SK-N-SH treated with all-trans-retinoic acid at 6 μM for 48 hours (cell line): ENCODE measurements at regions not wholly inside any gene's neighbourhood (a gene's known extent, or its start where the extent isn't known, plus 50 kb on each side); places are given as distances from the start of the nearest gene placed in this dataset.

Experiments
- ATAC-seq: fragments of 200-7000 bp; cut with Tn5 transposase; 3 replicates; pipeline ENCODE4 v1.9.1; 2020; ENCODE audit warnings: mild to moderate bottlenecking, moderate library complexity
- ARNTL ChIP-seq: fragments of 450-650 bp; formaldehyde crosslinking; IDR thresholded peaks from 2 replicates; pipeline ENCODE4 v1.5.0; 2020; ENCODE audit warnings: low read depth, mild to moderate bottlenecking, moderate library complexity, borderline replicate concordance
- BACH2 ChIP-seq: fragments of 250-450 bp; sonication (Bioruptor Pico); IDR thresholded peaks from 2 replicates; pipeline ENCODE4 v1.9.0; 2021; ENCODE audit warnings: mild to moderate bottlenecking, borderline replicate concordance
- CREB5 ChIP-seq: fragments of 250-450 bp; sonication (Bioruptor Pico); IDR thresholded peaks from 2 replicates; pipeline ENCODE4 v1.5.1; 2020; ENCODE audit warnings: low read depth, mild to moderate bottlenecking, moderate library complexity
- CSDC2 ChIP-seq: fragments of 250-450 bp; sonication (Bioruptor Pico); IDR thresholded peaks from 2 replicates; pipeline ENCODE4 v1.5.0; 2020; ENCODE audit warnings: mild to moderate bottlenecking, moderate library complexity
- CSRNP3 ChIP-seq: fragments of 250-450 bp; sonication (Bioruptor Pico); IDR thresholded peaks from 2 replicates; pipeline ENCODE4 v1.5.1; 2021; ENCODE audit warnings: mild to moderate bottlenecking, moderate library complexity
- ESRRG ChIP-seq: fragments of 250-450 bp; sonication (Bioruptor Pico); IDR thresholded peaks from 2 replicates; pipeline ENCODE4 v1.6.1; 2021; ENCODE audit warnings: mild to moderate bottlenecking
- GLIS3 ChIP-seq: fragments of 250-450 bp; sonication (Bioruptor Pico); IDR thresholded peaks from 2 replicates; pipeline ENCODE4 v1.5.0; 2020; ENCODE audit warnings: mild to moderate bottlenecking, moderate library complexity
- ISL1 ChIP-seq: fragments of 250-450 bp; sonication (Bioruptor Pico); IDR thresholded peaks from 2 replicates; pipeline ENCODE4 v2.1.2; 2022; ENCODE audit warnings: mild to moderate bottlenecking, moderate library complexity
- OSR1 ChIP-seq: fragments of 250-450 bp; sonication (Bioruptor Pico); IDR thresholded peaks from 2 replicates; pipeline ENCODE4 v1.8.0; 2022; ENCODE audit warnings: moderate library complexity, mild to moderate bottlenecking, inconsistent platforms
- PATZ1 ChIP-seq: fragments of 250-450 bp; sonication (Bioruptor Pico); IDR thresholded peaks from 2 replicates; pipeline ENCODE4 v1.8.0; 2020; ENCODE audit warnings: mild to moderate bottlenecking, moderate library complexity, borderline replicate concordance
- POU6F1 ChIP-seq: fragments of 250-450 bp; sonication (Bioruptor Pico); IDR thresholded peaks from 2 replicates; pipeline ENCODE4 v1.8.0; 2021; ENCODE audit warnings: low read depth, mild to moderate bottlenecking, moderate library complexity, borderline replicate concordance
- RARB ChIP-seq: fragments of 250-450 bp; sonication (Bioruptor Pico); IDR thresholded peaks from 2 replicates; pipeline ENCODE4 v1.8.0; 2021; ENCODE audit warnings: mild to moderate bottlenecking, moderate library complexity
- SNAI2 ChIP-seq: fragments of 250-450 bp; sonication (Bioruptor Pico); IDR thresholded peaks from 2 replicates; pipeline ENCODE4 v1.5.0; 2020; ENCODE audit warnings: mild to moderate bottlenecking, moderate library complexity
- TCF4 ChIP-seq: fragments of 250-450 bp; sonication (Bioruptor Pico); IDR thresholded peaks from 2 replicates; pipeline ENCODE4 v1.8.0; 2021; ENCODE audit warnings: mild to moderate bottlenecking, moderate library complexity, borderline replicate concordance
- TOX ChIP-seq: fragments of 250-450 bp; sonication (Bioruptor Pico); IDR thresholded peaks from 2 replicates; pipeline ENCODE4 v1.8.0; 2021; ENCODE audit warnings: mild to moderate bottlenecking, moderate library complexity, borderline replicate concordance
- TSHZ2 ChIP-seq: fragments of 250-450 bp; sonication (Bioruptor Pico); IDR thresholded peaks from 2 replicates; pipeline ENCODE4 v1.5.0; 2020; ENCODE audit warnings: mild to moderate bottlenecking, moderate library complexity
- ZC3H10 ChIP-seq: fragments of 250-450 bp; sonication (Bioruptor Pico); IDR thresholded peaks from 2 replicates; pipeline ENCODE4 v1.5.1; 2021; ENCODE audit warnings: mild to moderate bottlenecking, moderate library complexity
- ZFP3 ChIP-seq: fragments of 250-450 bp; sonication (Bioruptor Pico); IDR thresholded peaks from 2 replicates; pipeline ENCODE4 v1.5.0; 2020; ENCODE audit warnings: mild to moderate bottlenecking, moderate library complexity
- ZFP30 ChIP-seq: fragments of 450-650 bp; formaldehyde crosslinking; IDR thresholded peaks from 2 replicates; pipeline ENCODE4 v1.5.0; 2022; ENCODE audit warnings: mild to moderate bottlenecking, moderate library complexity
- ZNF565 ChIP-seq: fragments of 450-650 bp; formaldehyde crosslinking; conservative IDR thresholded peaks from 2 replicates; pipeline ENCODE4 v1.5.0; 2020; ENCODE audit warnings: low read depth, mild to moderate bottlenecking, moderate library complexity
- ZNF70 ChIP-seq: fragments of 450-650 bp; formaldehyde crosslinking; IDR thresholded peaks from 2 replicates; pipeline ENCODE4 v1.5.0; 2020; ENCODE audit warnings: mild to moderate bottlenecking, moderate library complexity
- ZNF8 ChIP-seq: fragments of 450-650 bp; formaldehyde crosslinking; IDR thresholded peaks from 2 replicates; pipeline ENCODE4 v1.5.0; 2020; ENCODE audit warnings: mild to moderate bottlenecking, moderate library complexity

- ATAC-seq = no peak
- TF ChIP-seq ZC3H10 (CRISPR knock-in tag) = no peak
- no peak for TF ChIP-seq CREB5
- TF ChIP-seq GLIS3 (CRISPR knock-in tag) = no peak
- TF ChIP-seq ZFP30 (CRISPR knock-in tag) = no peak
- TF ChIP-seq OSR1 (CRISPR knock-in tag) = no peak
- no peak for TF ChIP-seq TSHZ2
- TF ChIP-seq ESRRG (CRISPR knock-in tag) = no peak
- no peak for TF ChIP-seq CSRNP3 (CRISPR knock-in tag)
- TF ChIP-seq ZNF8 = no peak
- no peak for TF ChIP-seq RARB
- TF ChIP-seq BACH2 = no peak
- TF ChIP-seq ZFP3 (CRISPR knock-in tag) = no peak
- TF ChIP-seq ARNTL (CRISPR knock-in tag) = no peak
- TF ChIP-seq SNAI2 (CRISPR knock-in tag) = no peak
- TF ChIP-seq CSDC2 (CRISPR knock-in tag) = no peak
- TF ChIP-seq ZNF565 (CRISPR knock-in tag) = no peak
- no peak for TF ChIP-seq ZNF70 (CRISPR knock-in tag)
Observed at GRCh38 chr16:86357303-86357702, 153.0 kb upstream of the FOXF1 start.

- TF ChIP-seq ISL1 (CRISPR knock-in tag) (no peak), ESRRG (CRISPR knock-in tag) (no peak), ZC3H10 (CRISPR knock-in tag) (no peak), ZFP3 (CRISPR knock-in tag) (no peak), TCF4 (CRISPR knock-in tag) (no peak), ZFP30 (CRISPR knock-in tag) (no peak), ZNF565 (CRISPR knock-in tag) (no peak), CSDC2 (CRISPR knock-in tag) (no peak), CREB5 (no peak), CSRNP3 (CRISPR knock-in tag) (no peak), RARB (no peak), POU6F1 (CRISPR knock-in tag) (no peak), ZNF8 (no peak), OSR1 (CRISPR knock-in tag) (no peak), SNAI2 (CRISPR knock-in tag) (no peak), ARNTL (CRISPR knock-in tag) (no peak), BACH2 (no peak), TOX (no peak), PATZ1 (no peak), ZNF70 (CRISPR knock-in tag) (no peak)
- no peak for ATAC-seq
Observed at GRCh38 chr16:86357950-86358349, 152.4 kb upstream of the FOXF1 start.
